ENCODE measurements at regions not wholly inside any gene's neighbourhood (a gene's known extent, or its start where the extent isn't known, plus 50 kb on each side); places are given as distances from the start of the nearest gene placed in this dataset.

DNA sequence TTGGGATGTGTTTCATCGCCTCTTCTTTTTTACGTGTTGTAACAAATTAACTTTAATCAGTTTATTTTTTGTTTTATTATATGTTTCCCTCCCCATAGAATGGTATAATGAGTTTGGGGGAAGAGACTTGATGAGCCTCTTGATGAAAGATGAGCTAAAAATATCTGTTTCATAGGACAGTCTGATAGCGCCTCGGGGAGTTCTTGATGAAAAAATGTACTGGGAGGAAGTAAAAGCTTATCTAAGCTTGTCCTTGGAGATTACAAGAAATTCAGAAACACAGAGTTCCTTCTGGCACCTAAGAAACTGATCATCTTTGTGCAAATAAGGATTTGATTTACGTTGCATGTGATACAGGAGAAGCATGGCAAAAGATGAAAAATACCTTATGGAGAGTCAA, 350.2 kb upstream of the CDH8 start:
- TF ChIP-seq, protein P1, sequence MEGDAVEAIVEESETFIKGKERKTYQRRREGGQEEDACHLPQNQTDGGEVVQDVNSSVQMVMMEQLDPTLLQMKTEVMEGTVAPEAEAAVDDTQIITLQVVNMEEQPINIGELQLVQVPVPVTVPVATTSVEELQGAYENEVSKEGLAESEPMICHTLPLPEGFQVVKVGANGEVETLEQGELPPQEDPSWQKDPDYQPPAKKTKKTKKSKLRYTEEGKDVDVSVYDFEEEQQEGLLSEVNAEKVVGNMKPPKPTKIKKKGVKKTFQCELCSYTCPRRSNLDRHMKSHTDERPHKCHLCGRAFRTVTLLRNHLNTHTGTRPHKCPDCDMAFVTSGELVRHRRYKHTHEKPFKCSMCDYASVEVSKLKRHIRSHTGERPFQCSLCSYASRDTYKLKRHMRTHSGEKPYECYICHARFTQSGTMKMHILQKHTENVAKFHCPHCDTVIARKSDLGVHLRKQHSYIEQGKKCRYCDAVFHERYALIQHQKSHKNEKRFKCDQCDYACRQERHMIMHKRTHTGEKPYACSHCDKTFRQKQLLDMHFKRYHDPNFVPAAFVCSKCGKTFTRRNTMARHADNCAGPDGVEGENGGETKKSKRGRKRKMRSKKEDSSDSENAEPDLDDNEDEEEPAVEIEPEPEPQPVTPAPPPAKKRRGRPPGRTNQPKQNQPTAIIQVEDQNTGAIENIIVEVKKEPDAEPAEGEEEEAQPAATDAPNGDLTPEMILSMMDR (IDR thresholded peaks at IDR 0.05): no peak
- TF ChIP-seq POLR2A (IDR thresholded peaks at IDR 0.05): no peak
